ENCODE measurements at regions not wholly inside any gene's neighbourhood (a gene's known extent, or its start where the extent isn't known, plus 50 kb on each side); places are given as distances from the start of the nearest gene placed in this dataset.

DNA sequence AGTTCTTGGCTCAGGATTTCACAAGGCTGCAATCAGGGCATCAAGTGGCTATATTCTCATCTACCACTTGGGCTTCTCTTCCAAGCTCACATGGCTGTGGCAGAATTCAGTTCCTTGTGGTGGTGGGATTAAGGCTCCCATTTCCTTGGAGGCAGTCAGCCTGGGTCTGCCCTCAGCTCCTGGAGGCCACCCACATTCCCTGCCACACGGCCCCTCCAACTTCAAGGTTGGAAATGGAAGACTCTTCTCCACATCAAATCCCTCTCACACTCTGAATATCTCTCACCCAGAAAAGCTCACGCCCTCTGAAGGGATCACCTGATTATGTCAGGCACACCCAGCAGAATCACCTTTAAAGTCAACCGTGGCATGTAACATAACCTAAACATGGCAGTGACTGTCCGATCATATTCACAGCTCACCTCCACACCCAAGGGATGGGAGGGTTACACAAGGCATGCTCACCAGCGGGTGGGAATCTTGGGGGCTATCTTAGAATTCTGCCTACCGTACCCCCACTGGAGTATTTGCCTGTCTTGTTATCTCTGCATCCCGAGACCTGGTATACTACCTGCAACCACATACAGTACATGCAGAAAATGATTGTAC is 256.2 kb upstream of the KLHL29 start:
- peak overlapping the region; percentile 12 for H3K27ac Mint-ChIP-seq (ENCODE audit: unreplicated experiment)
- no peaks in the 10 kb centered on the region for H3K27me3 Mint-ChIP-seq (ENCODE audit: low read depth)
- H3K4me1 Mint-ChIP-seq, result no peaks in the 10 kb centered on the region
- no peak overlapping the region for H3K4me3 Mint-ChIP-seq
- H3K36me3 Mint-ChIP-seq (ENCODE audit: low read depth), result peaks cover 3% of the 10 kb centered on the region
- peaks cover 4% of the 10 kb centered on the region for H3K9me3 Mint-ChIP-seq
- TF ChIP-seq, protein P1, sequence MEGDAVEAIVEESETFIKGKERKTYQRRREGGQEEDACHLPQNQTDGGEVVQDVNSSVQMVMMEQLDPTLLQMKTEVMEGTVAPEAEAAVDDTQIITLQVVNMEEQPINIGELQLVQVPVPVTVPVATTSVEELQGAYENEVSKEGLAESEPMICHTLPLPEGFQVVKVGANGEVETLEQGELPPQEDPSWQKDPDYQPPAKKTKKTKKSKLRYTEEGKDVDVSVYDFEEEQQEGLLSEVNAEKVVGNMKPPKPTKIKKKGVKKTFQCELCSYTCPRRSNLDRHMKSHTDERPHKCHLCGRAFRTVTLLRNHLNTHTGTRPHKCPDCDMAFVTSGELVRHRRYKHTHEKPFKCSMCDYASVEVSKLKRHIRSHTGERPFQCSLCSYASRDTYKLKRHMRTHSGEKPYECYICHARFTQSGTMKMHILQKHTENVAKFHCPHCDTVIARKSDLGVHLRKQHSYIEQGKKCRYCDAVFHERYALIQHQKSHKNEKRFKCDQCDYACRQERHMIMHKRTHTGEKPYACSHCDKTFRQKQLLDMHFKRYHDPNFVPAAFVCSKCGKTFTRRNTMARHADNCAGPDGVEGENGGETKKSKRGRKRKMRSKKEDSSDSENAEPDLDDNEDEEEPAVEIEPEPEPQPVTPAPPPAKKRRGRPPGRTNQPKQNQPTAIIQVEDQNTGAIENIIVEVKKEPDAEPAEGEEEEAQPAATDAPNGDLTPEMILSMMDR (conservative IDR thresholded peaks at IDR 0.05), result no peak
- no peak for DNase-seq (ENCODE audit: low read depth, low spot score)

DNA sequence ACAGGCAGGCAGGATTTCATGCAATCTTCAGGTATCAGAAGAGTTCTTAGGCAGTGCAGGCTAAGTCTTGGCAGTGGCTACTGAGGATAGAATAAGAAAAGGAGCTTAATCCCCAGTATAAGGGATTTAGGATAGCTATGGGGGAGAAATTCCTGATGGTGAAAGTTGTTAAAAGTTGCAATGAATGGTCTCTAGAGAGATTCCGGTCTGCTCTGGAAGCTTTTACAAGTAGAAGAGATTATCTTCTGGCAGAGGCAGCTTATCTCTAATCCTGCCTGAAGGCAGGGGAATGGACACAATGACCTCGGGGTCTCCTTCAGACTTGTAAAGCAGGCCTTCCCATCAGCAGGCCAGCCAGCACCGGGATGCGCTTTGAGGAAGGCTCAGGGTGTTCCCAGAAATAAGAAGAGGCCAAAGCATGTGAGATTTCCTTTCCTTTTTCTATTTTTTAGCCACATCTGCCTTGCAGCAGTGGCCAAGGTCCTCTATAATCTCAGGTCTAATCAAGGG is 253.9 kb upstream of the KLHL29 start:
- DNase-seq (ENCODE audit: low read depth, low spot score), result no peak
- H3K27me3 Mint-ChIP-seq (ENCODE audit: low read depth), result no peaks in the 10 kb centered on the region

DNA sequence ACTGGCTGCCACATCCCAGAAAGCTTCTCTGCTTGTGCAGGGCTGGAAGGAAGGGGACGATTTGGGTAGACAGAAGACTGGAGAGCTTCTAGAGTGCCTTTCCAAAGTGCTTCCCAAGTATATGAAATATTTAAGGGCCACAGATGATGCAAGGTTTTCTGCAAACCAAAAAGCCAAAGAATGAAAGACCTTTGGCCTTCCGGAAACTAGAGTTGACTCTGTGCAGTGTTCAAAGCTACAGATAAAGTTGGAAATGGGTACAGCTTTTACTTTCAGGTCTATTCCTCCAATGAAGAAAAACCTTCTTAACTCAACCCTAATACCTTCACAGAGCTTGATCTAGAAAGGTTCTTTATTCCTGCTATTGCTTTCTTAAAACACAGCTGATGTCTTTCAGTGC is 253.0 kb upstream of the KLHL29 start:
- no peak overlapping the region for H3K4me3 Mint-ChIP-seq
- peaks cover 4% of the 10 kb centered on the region for H3K9me3 Mint-ChIP-seq
- TF ChIP-seq, protein P1 (conservative IDR thresholded peaks at IDR 0.05), result no peak
- H3K27ac Mint-ChIP-seq (ENCODE audit: unreplicated experiment), result no peak overlapping the region
- no peaks in the 10 kb centered on the region for H3K4me1 Mint-ChIP-seq
- no peaks in the 10 kb centered on the region for H3K27me3 Mint-ChIP-seq (ENCODE audit: low read depth)
- DNase-seq (ENCODE audit: low read depth, low spot score), result no peak
- peaks cover 3% of the 10 kb centered on the region for H3K36me3 Mint-ChIP-seq (ENCODE audit: low read depth)

More for the DNA sequence above, 253.9 kb upstream of the KLHL29 start:
- no peak overlapping the region for H3K27ac Mint-ChIP-seq (ENCODE audit: unreplicated experiment)
- no peaks in the 10 kb centered on the region for H3K4me1 Mint-ChIP-seq
- H3K4me3 Mint-ChIP-seq, result no peak overlapping the region
- H3K9me3 Mint-ChIP-seq, result peaks cover 4% of the 10 kb centered on the region
- H3K36me3 Mint-ChIP-seq (ENCODE audit: low read depth), result peaks cover 3% of the 10 kb centered on the region
- TF ChIP-seq, protein P1 (conservative IDR thresholded peaks at IDR 0.05), result no peak

DNA sequence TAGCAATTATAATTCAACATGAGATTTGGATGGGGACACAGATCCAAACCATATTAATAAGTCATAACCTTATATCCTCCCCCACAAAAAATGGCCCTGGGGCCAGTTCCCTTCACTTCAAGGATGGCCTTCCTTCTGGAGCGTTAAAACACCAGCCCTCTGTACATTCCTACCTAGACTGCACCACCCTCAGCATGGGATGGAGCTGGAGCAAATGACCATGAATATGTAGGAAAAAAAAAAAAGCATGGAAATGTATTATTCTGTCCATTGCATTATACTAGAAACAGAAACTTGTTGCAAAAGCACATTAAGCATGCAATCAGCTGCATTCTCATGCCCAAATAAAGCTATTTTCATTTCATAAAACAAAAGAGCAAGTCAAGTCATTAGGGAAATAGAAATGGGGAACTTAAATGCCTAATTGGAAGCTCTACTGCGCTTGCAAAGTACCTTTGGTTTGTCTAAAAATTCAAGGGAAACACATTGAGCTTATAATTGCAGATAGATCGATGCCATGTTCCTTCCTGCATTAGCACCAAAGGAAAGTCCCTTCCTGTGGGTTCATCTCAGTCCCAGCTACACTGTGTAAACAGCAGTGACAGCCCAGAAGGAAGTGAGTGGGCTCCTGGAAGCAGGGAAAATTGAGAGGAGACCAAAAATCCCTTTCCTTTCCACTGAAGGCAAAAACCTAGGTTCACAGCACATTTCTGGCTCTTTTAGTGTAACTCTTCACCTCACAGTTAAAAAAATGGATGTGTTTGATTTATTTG is 252.0 kb upstream of the KLHL29 start:
- peaks cover 3% of the 10 kb centered on the region for H3K36me3 Mint-ChIP-seq (ENCODE audit: low read depth)
- H3K9me3 Mint-ChIP-seq, result peaks cover 4% of the 10 kb centered on the region
- H3K27ac Mint-ChIP-seq (ENCODE audit: unreplicated experiment), result peak overlapping the region; percentile 50
- TF ChIP-seq, protein P1 (conservative IDR thresholded peaks at IDR 0.05), result no peak
- H3K4me1 Mint-ChIP-seq, result no peaks in the 10 kb centered on the region
- DNase-seq (ENCODE audit: low read depth, low spot score), result no peak
- no peaks in the 10 kb centered on the region for H3K27me3 Mint-ChIP-seq (ENCODE audit: low read depth)
- no peak overlapping the region for H3K4me3 Mint-ChIP-seq

DNA sequence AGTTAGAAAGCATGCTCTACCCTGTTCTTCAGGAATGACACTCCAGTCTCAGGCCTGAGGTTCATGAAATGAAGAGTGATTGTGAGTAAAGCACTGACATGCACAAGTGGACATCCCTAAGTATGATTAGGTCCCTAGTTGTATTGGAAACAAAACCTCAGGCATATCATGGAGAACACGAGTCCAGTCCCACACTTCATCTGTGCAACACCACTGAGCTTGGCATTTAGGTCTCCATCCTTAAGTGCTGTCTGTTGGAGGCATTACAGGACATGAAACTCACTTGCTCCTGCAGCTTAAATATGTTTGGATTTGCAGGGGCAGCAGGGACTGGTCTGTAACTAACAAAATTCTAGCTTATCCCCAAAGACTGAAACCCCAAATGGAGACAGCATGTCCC is 250.3 kb upstream of the KLHL29 start:
- TF ChIP-seq, protein P1 (conservative IDR thresholded peaks at IDR 0.05), result no peak
- H3K4me1 Mint-ChIP-seq, result peaks cover 7% of the 10 kb centered on the region
- no peaks in the 10 kb centered on the region for H3K27me3 Mint-ChIP-seq (ENCODE audit: low read depth)
- H3K9me3 Mint-ChIP-seq, result no peaks in the 10 kb centered on the region
- no peak overlapping the region for H3K4me3 Mint-ChIP-seq
- no peaks in the 10 kb centered on the region for H3K36me3 Mint-ChIP-seq (ENCODE audit: low read depth)
- no peak for DNase-seq (ENCODE audit: low read depth, low spot score)
- H3K27ac Mint-ChIP-seq (ENCODE audit: unreplicated experiment), result no peak overlapping the region

Data from neural crest cell (in vitro differentiated cells).